ENCODE measurements at regions not wholly inside any gene's neighbourhood (a gene's known extent, or its start where the extent isn't known, plus 50 kb on each side); places are given as distances from the start of the nearest gene placed in this dataset.

DNA sequence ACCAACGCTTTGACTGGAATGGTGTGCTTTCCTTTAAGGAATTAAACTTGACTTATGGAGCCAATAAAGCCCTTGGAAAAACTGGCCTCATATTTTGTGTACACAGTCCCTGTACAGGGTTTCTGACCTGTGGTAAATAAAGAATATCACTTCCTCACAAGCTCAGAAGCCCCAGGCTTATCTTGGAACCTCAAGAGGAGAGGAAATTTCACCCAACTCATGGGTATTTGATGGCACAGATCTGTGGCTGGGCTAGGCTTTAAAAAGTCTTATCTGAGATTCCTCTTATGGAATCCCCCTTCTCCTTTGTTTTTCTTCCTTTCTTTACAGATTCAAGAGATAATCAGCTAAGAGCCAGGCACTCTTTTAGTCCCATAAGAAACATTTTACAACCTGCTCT is 89.3 kb upstream of the USP38 start:
- POLR2A ChIA-PET = no interaction called here
- H3K36me3 ChIP-seq (replicated peaks in 1 of 2; ENCODE audit: control insufficient read depth in 1 of 2, insufficient read depth in 2 of 2, low read length in 2 of 2) = no peaks in the 10 kb centered on the region
- H3K9ac ChIP-seq (ENCODE audit: insufficient read depth, low read depth, low read length) = no peak overlapping the region
- no peak for DNase-seq (ENCODE audit: low spot score)
- ATAC-seq = no peak
- no peak overlapping the region for H3K27ac ChIP-seq (ENCODE audit: extremely low read length, insufficient read depth, low read length)
- H4K20me1 ChIP-seq (ENCODE audit: insufficient read depth, low read length) = no peaks in the 10 kb centered on the region
- TF ChIP-seq PHF5A (CRISPR knock-in tag; IDR thresholded peaks at IDR 0.05; ENCODE audit: low read depth, unreplicated experiment) (no peak), KDM2A (CRISPR knock-in tag; IDR thresholded peaks at IDR 0.05; ENCODE audit: borderline replicate concordance, low read depth) (no peak), MXI1 (IDR thresholded peaks at IDR 0.05; ENCODE audit: borderline replicate concordance, low read depth, low read length) (no peak), THAP7 (CRISPR knock-in tag; IDR thresholded peaks at IDR 0.05) (no peak), PLSCR1 (CRISPR knock-in tag; IDR thresholded peaks at IDR 0.05; ENCODE audit: borderline replicate concordance) (no peak), THAP8 (CRISPR knock-in tag; IDR thresholded peaks at IDR 0.05; ENCODE audit: borderline replicate concordance) (no peak)
- TF ChIP-seq, protein P1, sequence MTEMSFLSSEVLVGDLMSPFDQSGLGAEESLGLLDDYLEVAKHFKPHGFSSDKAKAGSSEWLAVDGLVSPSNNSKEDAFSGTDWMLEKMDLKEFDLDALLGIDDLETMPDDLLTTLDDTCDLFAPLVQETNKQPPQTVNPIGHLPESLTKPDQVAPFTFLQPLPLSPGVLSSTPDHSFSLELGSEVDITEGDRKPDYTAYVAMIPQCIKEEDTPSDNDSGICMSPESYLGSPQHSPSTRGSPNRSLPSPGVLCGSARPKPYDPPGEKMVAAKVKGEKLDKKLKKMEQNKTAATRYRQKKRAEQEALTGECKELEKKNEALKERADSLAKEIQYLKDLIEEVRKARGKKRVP (CRISPR knock-in tag; IDR thresholded peaks at IDR 0.05) = no peak
- TF ChIP-seq, protein P2, sequence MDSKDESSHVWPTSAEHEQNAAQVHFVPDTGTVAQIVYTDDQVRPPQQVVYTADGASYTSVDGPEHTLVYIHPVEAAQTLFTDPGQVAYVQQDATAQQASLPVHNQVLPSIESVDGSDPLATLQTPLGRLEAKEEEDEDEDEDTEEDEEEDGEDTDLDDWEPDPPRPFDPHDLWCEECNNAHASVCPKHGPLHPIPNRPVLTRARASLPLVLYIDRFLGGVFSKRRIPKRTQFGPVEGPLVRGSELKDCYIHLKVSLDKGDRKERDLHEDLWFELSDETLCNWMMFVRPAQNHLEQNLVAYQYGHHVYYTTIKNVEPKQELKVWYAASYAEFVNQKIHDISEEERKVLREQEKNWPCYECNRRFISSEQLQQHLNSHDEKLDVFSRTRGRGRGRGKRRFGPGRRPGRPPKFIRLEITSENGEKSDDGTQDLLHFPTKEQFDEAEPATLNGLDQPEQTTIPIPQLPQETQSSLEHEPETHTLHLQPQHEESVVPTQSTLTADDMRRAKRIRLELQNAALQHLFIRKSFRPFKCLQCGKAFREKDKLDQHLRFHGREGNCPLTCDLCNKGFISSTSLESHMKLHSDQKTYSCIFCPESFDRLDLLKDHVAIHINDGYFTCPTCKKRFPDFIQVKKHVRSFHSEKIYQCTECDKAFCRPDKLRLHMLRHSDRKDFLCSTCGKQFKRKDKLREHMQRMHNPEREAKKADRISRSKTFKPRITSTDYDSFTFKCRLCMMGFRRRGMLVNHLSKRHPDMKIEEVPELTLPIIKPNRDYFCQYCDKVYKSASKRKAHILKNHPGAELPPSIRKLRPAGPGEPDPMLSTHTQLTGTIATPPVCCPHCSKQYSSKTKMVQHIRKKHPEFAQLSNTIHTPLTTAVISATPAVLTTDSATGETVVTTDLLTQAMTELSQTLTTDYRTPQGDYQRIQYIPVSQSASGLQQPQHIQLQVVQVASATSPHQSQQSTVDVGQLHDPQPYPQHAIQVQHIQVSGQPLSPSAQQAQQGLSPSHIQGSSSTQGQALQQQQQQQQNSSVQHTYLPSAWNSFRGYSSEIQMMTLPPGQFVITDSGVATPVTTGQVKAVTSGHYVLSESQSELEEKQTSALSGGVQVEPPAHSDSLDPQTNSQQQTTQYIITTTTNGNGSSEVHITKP (CRISPR knock-in tag; IDR thresholded peaks at IDR 0.05; ENCODE audit: low read depth) = no peak
- intact Hi-C loops (cut with micrococcal nuclease; ENCODE audit: unreplicated experiment) = no loop called here
- no peak overlapping the region for H3K4me3 ChIP-seq (replicated peaks in 1 of 3; ENCODE audit: insufficient read depth in 1 of 3, low read depth in 2 of 3, low read length in 3 of 3)
- no TSS peak for BruUV-seq (replicated peaks)
- no peak for FAIRE-seq
- H3K4me2 ChIP-seq (ENCODE audit: low read depth, low read length) = no peak overlapping the region
- WGBS (ENCODE audit: low lambda C conversion rate) = 0% methylated on average over 1 of the region's 1 CpG
- no peaks in the 10 kb centered on the region for H3K9me3 ChIP-seq (ENCODE audit: low read length)
- no peaks in the 10 kb centered on the region for H3K4me1 ChIP-seq (ENCODE audit: insufficient read depth, low read length)
- H3K27me3 ChIP-seq (ENCODE audit: control insufficient read depth in 1 of 2, insufficient read depth in 2 of 2, low read length in 2 of 2) = no peaks in the 10 kb centered on the region
- in situ Hi-C loops (cut with HindIII; ENCODE audit: extremely low pct_ligation_motif_present, low pct_unique_long_range_greater_than_20kb) = no loop called here
- CTCF ChIA-PET (ENCODE audit: low intra/inter-chr PET ratio, low total read pairs) = no interaction called here
- no peak overlapping the region for H2AFZ ChIP-seq (ENCODE audit: low read length)
- no peaks in the 10 kb centered on the region for H3K79me2 ChIP-seq (ENCODE audit: insufficient read depth, low read length)
